HG02759 (cell line): ENCODE measurements at regions not wholly inside any gene's neighbourhood (a gene's known extent, or its start where the extent isn't known, plus 50 kb on each side); places are given as distances from the start of the nearest gene placed in this dataset.
"Not testable (repeated sequence)": the region's sequence is repeated elsewhere in the genome, so short reads cannot be mapped to it uniquely, and the experiment has no call there.

ENCODE experiments used
- ATAC-seq: cut with Tn5 transposase; IDR thresholded peaks from one replicate; pipeline ENCODE4 v1.9.1; 2021; ENCODE audit warnings: mild to moderate bottlenecking, moderate library complexity; ENCODE audit not compliant: unreplicated experiment

DNA sequence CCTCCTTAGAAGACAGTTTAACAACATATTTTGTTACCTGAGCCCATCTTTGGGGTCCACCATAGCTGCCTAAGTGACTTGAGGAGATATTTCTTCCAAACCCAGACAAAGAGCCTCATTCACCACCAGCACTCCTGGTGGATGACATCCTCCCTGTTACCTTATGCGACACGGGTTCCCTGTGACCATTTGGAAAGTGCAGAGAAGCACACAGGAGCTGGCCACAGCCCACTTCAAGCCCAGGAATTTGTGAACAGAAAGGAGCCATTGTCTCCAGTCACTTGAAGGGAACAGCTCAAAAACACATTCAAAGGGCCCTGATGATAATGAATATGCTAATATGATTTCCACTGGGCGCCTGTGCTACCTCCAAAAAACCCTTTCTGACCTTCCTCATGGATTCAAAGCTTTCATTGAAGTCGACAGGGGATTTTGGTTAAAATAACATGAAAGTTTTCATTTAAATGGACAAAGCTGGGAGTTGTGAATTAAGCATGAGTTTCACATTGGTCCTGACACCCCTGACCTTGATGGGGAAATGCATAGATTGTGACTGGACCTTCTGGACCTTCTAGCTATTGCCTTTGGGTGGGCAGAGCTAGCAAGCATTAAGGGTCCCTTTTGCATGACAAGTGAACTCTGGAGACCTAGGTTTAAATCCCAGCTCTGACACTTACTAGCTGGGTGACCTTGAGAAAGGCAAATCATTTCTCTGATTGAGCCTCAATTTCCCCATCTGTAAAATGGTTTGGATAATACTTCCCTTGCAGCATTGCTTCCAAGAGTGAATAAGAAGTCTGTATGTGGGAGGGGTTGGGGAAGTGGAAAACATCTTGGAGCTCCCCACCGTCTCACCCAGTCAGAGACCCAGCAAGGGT, 83.3 kb upstream of the SIRPA start:
- no peak for ATAC-seq

DNA sequence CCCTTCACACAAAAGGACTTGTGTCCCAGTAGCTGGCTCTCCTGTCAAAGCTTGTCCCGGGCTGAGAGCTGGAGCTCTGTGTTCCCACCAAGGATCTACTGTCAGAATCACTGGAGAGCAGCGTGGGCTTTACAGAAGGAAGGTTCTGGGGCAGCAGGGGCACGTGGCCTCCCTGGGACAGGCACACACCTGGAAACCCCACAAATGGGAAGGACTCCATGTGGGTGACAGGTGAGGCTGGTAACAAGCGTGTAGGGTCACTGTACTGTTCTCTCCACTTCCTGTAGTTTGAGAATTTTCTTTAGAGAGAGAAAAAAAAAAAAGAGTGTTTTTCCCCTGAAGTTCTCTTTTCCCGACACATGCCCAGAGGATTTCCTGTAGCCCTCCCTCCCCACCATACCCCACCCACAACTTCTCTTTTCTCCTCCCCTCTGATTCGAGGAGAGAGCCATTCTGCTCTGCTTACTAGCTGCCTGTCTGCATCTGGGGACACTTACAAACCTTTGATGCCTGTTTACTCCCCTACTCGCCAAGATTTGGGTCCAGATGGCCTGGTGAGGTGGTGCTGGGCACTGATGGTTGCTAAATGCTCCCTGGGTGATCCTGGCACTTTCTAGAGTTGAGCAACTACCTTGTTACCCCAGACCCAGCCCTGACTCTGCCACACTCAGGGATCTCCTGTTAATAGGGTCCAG, 84.1 kb upstream of the SIRPA start:
- no peak for ATAC-seq

DNA sequence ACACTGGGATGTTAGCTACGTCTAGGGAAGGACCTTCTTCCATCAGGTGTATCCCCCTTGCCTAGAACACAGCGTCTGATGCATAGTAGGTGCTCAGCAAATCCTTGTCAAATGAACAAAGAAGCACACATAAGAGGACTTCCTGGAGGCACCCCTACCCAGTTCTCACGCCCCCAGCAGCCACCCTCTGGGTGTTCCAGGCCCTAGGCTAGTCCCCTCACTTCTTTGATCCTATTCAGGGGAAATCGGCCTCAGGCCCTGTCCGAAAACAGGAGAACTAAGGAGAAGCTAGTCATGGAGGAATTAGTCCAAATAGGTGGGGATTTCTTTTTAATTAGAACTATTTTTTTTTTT, 84.7 kb upstream of the SIRPA start:
- no peak for ATAC-seq

DNA sequence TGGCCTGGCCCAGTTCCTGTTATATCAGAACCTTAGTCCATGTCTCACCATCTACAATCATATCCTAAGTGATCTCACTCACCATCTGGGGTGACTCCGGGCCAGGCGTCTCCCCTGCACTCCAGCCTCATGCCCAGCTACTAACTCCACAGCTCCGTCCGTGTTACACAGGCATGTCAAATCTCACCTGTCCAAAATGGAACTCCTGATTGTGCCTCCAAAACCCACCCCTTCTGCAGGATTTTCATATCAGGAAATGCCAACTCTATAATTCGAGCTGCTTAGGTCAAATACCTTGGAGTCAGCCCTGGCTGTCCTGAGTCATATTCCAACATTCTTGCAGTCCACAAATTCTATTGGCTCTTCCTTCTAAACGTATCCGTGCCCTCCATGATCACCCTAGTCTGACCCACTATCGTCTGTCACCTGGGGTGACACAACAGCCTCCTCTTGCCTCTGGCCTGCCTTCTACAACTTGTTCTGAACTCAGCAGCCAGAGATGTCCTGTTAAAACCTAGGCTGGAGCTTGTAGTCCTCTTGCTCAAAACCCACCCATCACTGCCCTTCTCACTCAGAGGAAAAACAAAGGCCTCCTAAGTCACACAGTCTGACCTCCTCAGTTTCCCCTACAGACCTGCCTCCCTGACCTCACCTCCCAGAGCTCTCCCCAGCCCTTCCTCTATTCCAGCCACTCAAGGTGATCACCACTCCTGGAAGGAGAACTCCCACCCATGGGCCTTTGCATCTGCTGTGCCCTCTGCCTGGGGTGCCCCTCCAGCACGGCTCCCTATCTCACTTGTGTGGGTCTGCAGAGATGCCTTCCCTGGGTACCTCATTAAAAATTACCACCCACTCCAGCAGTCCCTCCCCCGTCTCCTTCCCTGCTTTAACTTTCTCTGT, 85.3 kb upstream of the SIRPA start:
- no peak for ATAC-seq

DNA sequence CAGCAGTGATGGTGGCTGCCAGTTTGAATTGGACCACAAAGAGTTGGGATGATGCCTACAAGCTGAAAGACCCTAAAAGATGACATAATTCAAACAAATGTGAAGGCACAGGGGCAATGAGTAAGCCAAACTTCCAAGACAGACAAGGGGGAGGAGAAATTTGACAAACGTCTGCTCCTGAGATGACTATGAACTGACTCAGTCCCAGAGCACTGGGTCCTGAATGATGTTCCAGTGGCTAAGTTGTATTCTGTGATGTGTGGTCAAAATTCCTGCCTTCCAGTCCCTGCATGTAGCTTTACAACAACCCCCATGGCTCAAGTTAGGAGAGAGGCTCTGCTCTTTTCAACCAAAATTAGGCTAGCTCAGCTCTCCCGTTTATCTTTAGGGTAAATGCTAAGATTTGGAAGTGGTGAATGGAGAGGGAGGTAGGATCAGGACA, 86.1 kb upstream of the SIRPA start:
- ATAC-seq: no peak

DNA sequence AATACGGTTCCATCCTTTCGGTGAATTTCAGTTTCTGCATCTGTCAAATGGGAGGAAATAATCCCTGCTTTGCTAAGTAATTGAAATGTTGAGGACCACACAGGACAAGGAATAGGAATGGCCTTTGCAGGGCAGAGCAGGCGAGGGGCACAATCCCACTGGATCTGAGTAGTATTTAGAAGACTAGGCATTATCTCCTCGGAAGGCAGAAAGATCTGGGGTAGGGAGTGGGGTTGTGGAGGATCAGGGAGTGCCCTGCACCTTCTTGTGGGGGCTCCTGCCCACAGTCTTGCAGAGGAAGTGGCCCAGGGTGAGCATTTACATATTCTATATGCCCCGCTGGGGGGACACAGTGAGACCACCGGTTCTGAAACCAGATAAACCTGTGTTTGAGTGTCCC, 87.1 kb upstream of the SIRPA start:
- no peak for ATAC-seq

DNA sequence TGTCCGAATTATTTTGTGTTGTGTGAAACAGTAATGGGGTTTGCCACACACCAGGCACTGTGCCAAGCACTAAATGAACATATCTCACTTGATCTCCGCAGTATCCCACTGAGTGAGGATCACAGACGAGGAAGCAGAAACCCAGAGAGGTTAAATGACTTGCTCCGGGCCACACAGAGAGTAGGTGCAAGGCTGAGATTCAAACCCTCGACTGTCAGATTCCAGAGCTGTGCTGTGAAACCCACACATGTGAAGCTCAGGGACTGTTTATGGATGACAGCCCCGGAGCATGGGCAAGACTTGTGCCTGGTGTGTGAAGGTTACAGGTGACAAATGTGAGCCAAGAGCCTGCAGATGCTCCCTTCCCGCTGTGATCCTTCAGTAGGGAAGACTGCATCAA, 87.8 kb upstream of the SIRPA start:
- no peak for ATAC-seq

DNA sequence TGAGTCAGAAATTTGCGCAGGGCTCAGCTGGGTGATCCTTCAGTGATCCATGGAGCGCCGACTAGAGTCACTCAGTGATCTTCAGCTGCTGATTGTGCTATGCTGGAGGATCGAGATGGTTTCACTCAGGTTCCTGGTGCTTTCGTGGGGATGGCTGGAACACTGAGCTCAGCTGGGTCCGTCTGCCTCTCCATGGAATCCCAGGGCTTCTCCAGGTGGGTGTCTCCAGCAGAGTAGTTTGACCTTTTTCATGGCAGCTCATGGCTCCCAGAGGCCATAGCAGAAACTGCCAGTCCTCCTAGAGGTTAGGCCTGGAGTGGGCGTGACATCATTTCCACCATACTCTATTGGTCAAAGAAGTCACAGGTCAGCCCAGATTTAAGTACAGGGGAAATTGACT, 88.8 kb upstream of the SIRPA start:
- ATAC-seq: no peak

DNA sequence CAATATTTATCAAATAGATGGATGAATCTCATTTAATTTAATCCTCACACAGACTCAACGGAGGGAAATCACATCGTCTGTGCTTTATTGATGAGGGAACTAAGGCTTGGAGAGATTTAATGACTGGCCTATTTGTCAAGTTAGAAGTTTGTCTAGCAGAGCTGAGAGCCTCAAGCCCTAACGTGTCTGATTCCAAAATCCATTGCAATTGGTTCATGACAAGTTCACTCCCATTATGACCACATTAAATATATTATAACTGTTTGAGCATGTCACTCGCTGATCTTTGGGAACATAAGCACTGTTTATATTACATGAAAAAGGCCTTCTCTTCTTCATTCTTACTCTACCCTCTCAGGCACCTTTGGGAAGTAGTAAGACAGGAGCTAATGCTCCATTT, 89.4 kb upstream of the SIRPA start:
- no peak for ATAC-seq

DNA sequence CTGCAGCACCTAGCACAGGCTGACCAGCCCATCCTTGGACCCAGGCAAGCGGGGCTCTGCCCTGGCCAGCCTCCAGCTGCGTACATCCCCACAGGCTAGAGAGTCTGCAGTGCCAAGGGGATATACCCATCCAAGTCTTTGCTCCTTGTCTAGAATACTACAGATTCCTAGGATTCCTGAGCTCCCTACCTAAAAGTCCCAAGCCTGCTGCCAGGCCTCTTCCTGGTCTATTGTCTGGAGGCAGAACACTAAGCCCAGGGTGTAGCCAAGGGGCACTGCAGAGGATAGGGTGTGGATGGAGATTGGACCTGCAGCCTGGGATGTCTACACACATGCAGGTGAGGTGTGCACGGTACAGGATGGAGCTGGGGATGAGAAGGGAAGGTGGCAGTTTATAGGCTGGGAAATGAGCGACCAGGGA, 90.0 kb upstream of the SIRPA start:
- no peak for ATAC-seq

DNA sequence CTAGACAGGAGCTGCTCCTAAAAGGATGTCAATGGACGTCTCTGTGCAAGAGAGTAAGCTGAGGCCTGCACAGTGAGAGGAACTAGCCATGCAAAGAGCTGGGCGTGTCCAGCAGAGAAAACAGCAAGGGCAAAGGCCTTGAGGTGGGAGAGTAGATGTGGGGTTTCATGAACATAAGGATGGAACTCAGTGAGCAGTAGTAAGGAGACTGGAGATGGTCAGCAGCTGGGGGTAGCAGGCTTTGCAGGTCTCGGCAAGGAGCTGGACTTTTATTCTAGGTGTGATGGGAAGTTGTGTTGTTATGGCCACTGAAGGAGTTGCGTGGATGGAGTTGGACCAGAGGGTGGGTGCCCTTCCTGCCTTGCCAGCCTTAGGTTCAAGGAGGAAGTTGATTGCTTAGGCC, 90.7 kb upstream of the SIRPA start:
- no peak for ATAC-seq

DNA sequence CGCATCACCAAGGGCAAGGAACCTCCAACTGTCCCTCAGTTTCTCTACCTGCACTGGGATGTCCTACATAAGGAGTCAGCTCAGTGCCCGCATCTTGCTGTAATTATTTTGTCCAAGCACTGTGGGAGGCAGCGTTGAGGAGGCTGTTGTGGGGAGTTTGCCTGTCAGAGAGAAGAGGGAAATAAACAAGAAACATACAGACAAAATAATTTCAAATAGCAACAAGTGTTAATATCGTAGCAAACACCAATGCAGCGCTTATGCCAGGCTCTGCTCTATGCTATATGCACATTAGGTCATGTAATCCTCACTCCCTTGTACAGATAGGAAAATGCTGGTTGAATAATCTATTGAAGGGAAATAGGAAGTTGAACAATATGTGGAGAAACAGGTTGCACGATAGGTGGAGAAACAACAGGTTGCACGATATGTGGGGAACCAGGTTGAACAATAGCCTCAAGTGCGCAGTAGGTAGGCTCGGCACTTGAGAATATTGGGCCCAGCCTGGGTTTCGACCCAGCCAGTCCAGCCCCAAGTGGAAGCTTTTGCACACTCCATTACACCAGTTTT, 91.2 kb upstream of the SIRPA start:
- no peak for ATAC-seq

DNA sequence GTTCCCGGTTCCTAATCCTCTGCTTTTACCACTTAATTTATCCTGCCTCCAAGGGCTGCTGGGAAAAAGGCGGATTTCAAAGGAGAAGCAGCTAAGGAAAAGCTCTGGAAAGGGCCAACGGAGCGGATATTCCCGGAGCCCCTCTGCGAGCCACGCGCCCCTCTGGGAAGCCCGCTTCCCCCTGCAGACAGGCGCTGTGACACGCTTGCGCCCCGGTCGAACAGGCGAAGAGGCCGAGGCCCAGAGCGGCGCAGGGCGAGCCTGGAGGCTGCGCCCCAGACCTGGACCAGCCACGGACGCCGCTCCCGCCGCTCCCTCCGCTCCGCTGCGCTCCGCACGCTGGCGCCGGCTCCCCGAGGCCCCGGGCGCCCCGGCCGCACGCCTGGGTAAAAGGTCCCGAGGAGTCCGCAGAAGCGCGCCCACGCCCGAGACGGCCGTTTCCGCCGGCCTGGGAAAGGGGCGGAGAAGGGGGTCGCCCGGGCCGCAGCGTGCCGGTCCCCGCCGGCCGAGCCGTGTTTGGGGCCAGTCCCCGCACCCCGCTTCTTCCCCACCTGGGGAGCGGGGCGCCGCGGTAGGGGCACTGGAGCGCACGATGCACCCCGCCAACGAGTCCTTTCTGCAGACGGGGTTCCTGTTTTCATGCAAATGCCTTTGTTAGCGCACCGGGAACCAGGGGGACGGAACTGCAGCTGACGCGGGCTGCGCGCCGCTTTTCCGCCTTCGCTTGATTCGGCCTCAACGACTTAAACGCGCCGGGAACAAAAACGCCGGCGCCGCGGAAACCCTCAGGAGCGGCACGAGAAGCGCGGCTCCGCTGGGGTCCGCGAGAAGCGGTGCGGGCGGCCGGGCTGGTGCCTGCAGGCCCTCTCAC, 91.9 kb upstream of the SIRPA start:
- ATAC-seq: peak; percentile 48

DNA sequence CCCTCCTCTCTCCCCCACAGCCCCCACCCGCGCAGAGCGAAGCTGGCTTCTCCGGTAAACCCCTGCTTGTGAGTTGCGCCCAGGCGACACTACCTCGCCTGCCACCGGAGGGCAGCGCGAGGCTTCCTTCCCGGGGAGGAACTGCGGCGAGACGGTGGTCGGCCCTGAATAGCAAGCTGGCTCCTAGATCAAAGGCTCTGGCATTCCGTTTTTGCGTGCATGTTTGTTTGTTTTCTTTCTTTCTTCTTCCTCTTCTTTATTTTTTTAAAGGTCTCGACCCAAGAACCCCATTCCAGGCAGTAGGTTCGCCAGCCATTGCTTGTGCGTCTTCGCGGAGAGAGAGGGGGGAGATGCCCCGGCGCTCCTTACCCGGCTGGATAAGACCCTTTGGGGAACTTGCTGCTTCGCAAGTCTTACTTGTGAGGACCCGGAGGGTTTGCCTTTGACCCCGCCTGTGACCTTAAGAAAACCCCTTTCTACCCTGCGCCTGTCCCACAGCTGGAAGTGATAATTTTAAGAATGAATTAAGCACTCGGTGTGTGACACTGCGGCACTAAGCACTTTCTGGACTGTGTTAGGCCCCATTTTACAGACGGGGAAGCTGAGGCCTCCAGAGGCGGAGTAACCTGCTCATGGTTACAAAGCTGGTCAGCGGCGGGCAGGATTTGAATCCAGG, 92.7 kb upstream of the SIRPA start:
- peak; percentile 69 for ATAC-seq

DNA sequence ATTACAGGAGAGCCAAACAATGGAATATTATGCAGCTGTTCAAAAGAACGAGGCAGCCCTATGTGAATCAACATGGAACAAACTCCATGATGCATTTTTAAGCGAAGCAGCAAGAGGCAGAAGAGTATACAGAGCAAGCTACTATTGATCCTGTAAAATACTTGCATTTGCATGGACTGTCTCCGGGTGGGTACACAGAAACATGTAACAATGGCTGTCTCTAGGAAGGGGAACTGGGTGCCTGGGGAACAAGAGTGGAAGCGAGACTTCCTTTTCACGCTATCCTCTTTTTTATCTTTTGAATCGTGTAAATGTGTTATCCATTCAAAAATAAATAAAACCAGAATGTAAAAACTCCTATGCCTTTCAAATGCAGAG, 93.3 kb upstream of the SIRPA start:
- no peak for ATAC-seq

DNA sequence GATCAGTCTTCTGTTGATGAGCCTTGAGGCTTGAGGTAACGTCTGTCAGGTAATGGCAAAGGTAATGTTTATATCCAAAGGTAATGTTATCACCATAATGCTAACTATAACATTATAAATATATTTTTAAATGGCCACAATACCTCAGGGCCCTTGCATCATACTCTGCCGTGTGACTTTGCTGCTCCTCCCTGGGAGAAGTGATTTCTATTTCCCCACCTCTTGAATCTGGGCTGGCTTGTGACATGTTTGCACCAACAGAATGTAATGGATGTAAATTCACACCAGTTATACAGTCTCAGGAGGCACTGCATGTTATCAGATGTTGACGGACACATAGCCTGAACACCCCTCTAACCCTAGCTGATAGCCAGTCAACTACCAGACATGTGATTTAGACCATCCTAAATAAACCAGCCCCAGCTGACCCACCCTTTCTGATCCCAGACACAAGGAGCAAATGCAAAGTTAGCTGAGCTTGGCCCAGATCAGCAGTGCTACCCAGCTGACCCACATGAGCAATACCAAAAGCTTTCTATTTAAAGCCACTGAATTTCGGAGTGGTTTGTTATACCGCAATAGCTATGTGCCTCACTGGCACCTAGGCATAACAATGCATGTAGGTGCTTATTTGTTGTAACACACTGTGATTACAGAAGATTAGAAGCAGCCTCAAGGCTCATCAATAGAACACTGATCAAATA, 93.8 kb upstream of the SIRPA start:
- no peak for ATAC-seq

DNA sequence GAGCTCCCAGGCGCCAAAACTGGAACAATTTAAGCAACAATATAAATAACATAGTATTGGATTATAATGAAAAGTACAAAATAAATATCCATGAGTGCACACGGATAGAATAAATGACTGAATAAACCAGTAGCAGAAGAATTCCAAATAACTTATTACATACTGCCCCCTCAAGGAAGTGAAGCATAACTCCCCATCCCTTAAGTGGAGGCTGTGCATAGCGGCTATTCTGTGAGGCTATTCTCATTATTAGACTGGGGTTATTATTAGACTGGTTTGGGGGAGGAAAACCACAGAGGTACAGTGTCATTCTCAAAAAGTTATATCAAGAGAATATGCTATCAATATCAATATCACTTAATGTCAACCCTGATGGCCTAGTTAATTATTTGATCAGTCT, 94.4 kb upstream of the SIRPA start:
- no peak for ATAC-seq

DNA sequence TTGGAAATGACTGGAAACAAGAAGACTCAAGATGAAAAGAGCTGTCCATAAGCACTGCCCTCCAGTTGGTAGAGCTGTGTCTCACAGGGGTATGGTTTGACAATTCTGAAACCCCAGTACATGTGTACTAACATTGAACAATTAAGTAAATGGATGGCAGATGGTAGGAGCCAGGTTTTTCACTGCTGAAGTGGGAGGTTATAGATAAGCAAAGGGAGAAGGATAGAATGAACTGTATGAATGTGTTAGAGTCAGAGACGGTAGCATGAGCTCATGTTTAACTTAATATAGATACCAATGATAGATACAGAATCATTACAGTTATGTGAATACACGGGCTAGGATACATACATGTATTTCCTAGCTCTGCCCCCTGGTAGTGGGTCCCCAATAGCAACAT, 95.0 kb upstream of the SIRPA start:
- ATAC-seq: no peak

DNA sequence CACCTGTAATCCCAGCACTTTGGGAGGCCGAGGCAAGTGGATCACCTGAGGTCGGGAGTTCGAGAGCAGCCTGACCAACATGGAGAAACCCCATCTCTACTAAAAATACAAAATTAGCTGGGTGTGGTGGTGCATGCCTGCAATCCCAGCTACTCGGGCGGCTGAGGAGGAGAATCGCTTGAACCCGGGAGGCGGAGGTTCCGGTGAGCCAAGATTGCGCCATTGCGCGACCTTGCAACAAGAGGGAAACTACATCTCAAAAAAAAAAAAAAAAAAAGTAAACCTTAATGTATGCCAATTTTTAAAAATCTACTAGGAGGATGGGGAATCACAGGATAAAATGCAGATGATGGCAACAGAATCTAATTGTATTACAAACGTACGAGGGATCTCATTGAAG, 95.5 kb upstream of the SIRPA start:
- not testable (repeated sequence) for ATAC-seq
